Renal cortex interstitium (tissue), 11 donors: ENCODE measurements at regions not wholly inside any gene's neighbourhood (a gene's known extent, or its start where the extent isn't known, plus 50 kb on each side); places are given as distances from the start of the nearest gene placed in this dataset.
A peak's percentile ranks its signal among the peaks of the same experiment; 100 is the strongest.
"Not testable (repeated sequence)": the region's sequence is repeated elsewhere in the genome, so short reads cannot be mapped to it uniquely, and the experiment has no call there.

Source experiments
- DNase-seq, 11 donors: peaks; one replicate each; pipeline ENCODE4 v3.0.0-alpha.2; 2013; ENCODE audit warnings: low read depth in 9 of 11, low spot score in 4 of 11; ENCODE audit errors: extremely low read depth in 1 of 11

- DNase-seq = no peak
These were observed 468.6 kb upstream of the CFAP20DC start for GRCh38 chr3:59518283-59519055.

- DNase-seq = no peak
These were observed 467.6 kb upstream of the CFAP20DC start for GRCh38 chr3:59517388-59517787.

- no peak for DNase-seq
These were observed 466.1 kb upstream of the CFAP20DC start for GRCh38 chr3:59515966-59516365.

GRCh38 chr3:59514865-59515482 lies 465.1 kb upstream of the CFAP20DC start:
- no peak for DNase-seq

GRCh38 chr3:59513570-59513969 lies 463.7 kb upstream of the CFAP20DC start:
- no peak for DNase-seq

GRCh38 chr3:59512066-59512465 lies 462.2 kb upstream of the CFAP20DC start:
- no peak for DNase-seq

GRCh38 chr3:59510576-59510975 lies 460.8 kb upstream of the CFAP20DC start:
- DNase-seq = no peak

- DNase-seq = no peak
These were observed 458.4 kb upstream of the CFAP20DC start for GRCh38 chr3:59508273-59508672.

- no peak for DNase-seq
These were observed 456.4 kb upstream of the CFAP20DC start for GRCh38 chr3:59506191-59506590.

GRCh38 chr3:59503441-59503840 lies 453.6 kb upstream of the CFAP20DC start:
- no peak for DNase-seq

GRCh38 chr3:59502806-59503205 lies 453.0 kb upstream of the CFAP20DC start:
- DNase-seq = no peak

- DNase-seq = no peak
These were observed 450.1 kb upstream of the CFAP20DC start for GRCh38 chr3:59499954-59500353.

- peak in 1 of 11 donors; percentile 3 for DNase-seq
These were observed 449.2 kb upstream of the CFAP20DC start for GRCh38 chr3:59499000-59499399.

- DNase-seq = no peak
These were observed 446.4 kb upstream of the CFAP20DC start for GRCh38 chr3:59496250-59496649.

- not testable (repeated sequence) for DNase-seq
These were observed 445.1 kb upstream of the CFAP20DC start for GRCh38 chr3:59494969-59495368.

GRCh38 chr3:59486520-59486919 lies 436.7 kb upstream of the CFAP20DC start:
- DNase-seq = no peak

- DNase-seq = no peak
These were observed 433.4 kb upstream of the CFAP20DC start for GRCh38 chr3:59483191-59483590.

- DNase-seq = no peak
These were observed 432.9 kb upstream of the CFAP20DC start for GRCh38 chr3:59482684-59483083.

GRCh38 chr3:59481776-59482400 lies 432.1 kb upstream of the CFAP20DC start:
- DNase-seq = no peak

- DNase-seq = no peak
These were observed 430.7 kb upstream of the CFAP20DC start for GRCh38 chr3:59480486-59480995.
